GM12878 (cell line): ENCODE measurements at regions not wholly inside any gene's neighbourhood (a gene's known extent, or its start where the extent isn't known, plus 50 kb on each side); places are given as distances from the start of the nearest gene placed in this dataset.

Experiments
- ATAC-seq: fragments of 200-7000 bp; cut with Tn5 transposase; 3 replicates; pipeline ENCODE4 v1.9.1; 2020; ENCODE audit warnings: mild to moderate bottlenecking, moderate library complexity
- BruUV-seq: library from RNA; stranded (reverse); fragments of 400-500 nt; replicated peaks from 2 replicates; lab custom pipeline; 2021; lab: Mats Ljungman, UMichigan
- CTCF ChIA-PET: fragments of 300-600 bp; sonication (Branson Sonifier 250); formaldehyde crosslinking; extraction: SDS; loops from one replicate; lab custom pipeline; 2021; ENCODE audit warnings: inconsistent platforms; lab: Yijun Ruan, JAX
- POLR2A ChIA-PET: fragments of 350-600 bp; formaldehyde crosslinking; extraction: SDS; loops from one replicate; lab custom pipeline; 2021; ENCODE audit warnings: inconsistent platforms; lab: Charles Lee
- RAD21 ChIA-PET: fragments of 300-600 bp; sonication (Branson Sonifier 250); formaldehyde crosslinking; loops from one replicate; lab custom pipeline; 2023; ENCODE audit warnings: antibody characterized with exemption; ENCODE audit not compliant: unreplicated experiment; lab: Charles Lee
- SMC1A ChIA-PET: fragments of 300-600 bp; sonication (Branson Sonifier 250); formaldehyde crosslinking; loops from one replicate; lab custom pipeline; 2023; ENCODE audit not compliant: unreplicated experiment, uncharacterized antibody; lab: Charles Lee
- DNase-seq: peaks from one replicate; pipeline ENCODE4 v3.0.0-alpha.2; 2011; ENCODE audit warnings: low read depth, low spot score
- FAIRE-seq: peaks from 3 replicates; lab custom pipeline; 2011; peaks lifted over from hg19 to GRCh38; lab: Jason Lieb, UNC
- H2AFZ ChIP-seq: 2 replicates; pipeline ENCODE4 v1.6.0; 2011; ENCODE audit warnings: low read depth, low read length, control low read depth; ENCODE audit not compliant: control insufficient read depth
- H3K27ac ChIP-seq: 2 replicates; pipeline ENCODE4 v1.5.1; 2011; ENCODE audit warnings: control low read depth; ENCODE audit not compliant: control insufficient read depth, insufficient read depth
- H3K27me3 ChIP-seq, 2 experiments: replicated peaks in 1 of 2; 2 replicates each; pipeline versions ENCODE4 v1.6.0 to v1.6.1; 2011; ENCODE audit warnings: low read length in 1 of 2; ENCODE audit not compliant: control insufficient read depth in 2 of 2, insufficient read depth in 2 of 2
- H3K36me3 ChIP-seq, 2 experiments: 2 replicates each; pipeline ENCODE4 v1.5.1; 2011; ENCODE audit warnings: low read length in 1 of 2; ENCODE audit not compliant: control insufficient read depth in 2 of 2, insufficient read depth in 2 of 2
- H3K4me1 ChIP-seq: 2 replicates; pipeline ENCODE4 v1.6.1; 2011; ENCODE audit warnings: mild to moderate bottlenecking, low read length, moderate library complexity, mixed read lengths; ENCODE audit not compliant: control insufficient read depth, insufficient read depth
- H3K4me2 ChIP-seq: 2 replicates; pipeline ENCODE4 v1.6.0; 2011; ENCODE audit warnings: control low read depth; ENCODE audit not compliant: control insufficient read depth, insufficient read depth
- H3K4me3 ChIP-seq: fragments of 200-600 bp; sonication (generic); 2 replicates; pipeline ENCODE4 v1.5.1; 2016
- H3K79me2 ChIP-seq: 2 replicates; pipeline ENCODE4 v1.6.0; 2011; ENCODE audit warnings: low read length; ENCODE audit not compliant: control insufficient read depth, insufficient read depth
- H3K9ac ChIP-seq: 2 replicates; pipeline ENCODE4 v1.8.0; 2011; ENCODE audit warnings: low read length, control low read depth, mixed read lengths; ENCODE audit not compliant: control insufficient read depth, insufficient read depth
- H3K9me3 ChIP-seq: replicated peaks from 3 replicates; pipeline ENCODE4 v1.5.1; 2011; ENCODE audit warnings: mild to moderate bottlenecking, low read length; ENCODE audit not compliant: control insufficient read depth, insufficient read depth
- H4K20me1 ChIP-seq: 2 replicates; pipeline ENCODE4 v1.6.0; 2011; ENCODE audit not compliant: control insufficient read depth, insufficient read depth
- BCLAF1 ChIP-seq: fragments of 450-650 bp; IDR thresholded peaks from 2 replicates; pipeline ENCODE4 v1.6.1; 2017; ENCODE audit warnings: antibody characterized with exemption, mild to moderate bottlenecking, moderate library complexity
- CBX5 ChIP-seq: sonication (generic); IDR thresholded peaks from 2 replicates; pipeline ENCODE4 v1.6.1; 2016; ENCODE audit warnings: low read depth, moderate library complexity, mild to moderate bottlenecking, inconsistent platforms
- CREM ChIP-seq: IDR thresholded peaks from 2 replicates; pipeline ENCODE4 v1.6.1; 2014; ENCODE audit warnings: antibody characterized with exemption, low read depth
- CUX1 ChIP-seq: IDR thresholded peaks from 2 replicates; pipeline ENCODE4 v1.6.1; 2012; ENCODE audit warnings: improper control_type of control experiment, low read depth, low read length; ENCODE audit not compliant: insufficient replicate concordance
- KDM1A ChIP-seq: fragments of 200-600 bp; sonication (generic); IDR thresholded peaks from 2 replicates; pipeline ENCODE4 v1.6.1; 2016; ENCODE audit warnings: borderline replicate concordance
- MEF2B ChIP-seq: fragments of 450-650 bp; IDR thresholded peaks from 2 replicates; pipeline ENCODE4 v1.6.1; 2018; ENCODE audit warnings: mild to moderate bottlenecking, moderate library complexity; ENCODE audit not compliant: partially characterized antibody, poor library complexity, severe bottlenecking
- PAX5 ChIP-seq: IDR thresholded peaks from 2 replicates; pipeline ENCODE4 v1.6.1; 2011; ENCODE audit warnings: low read depth, low read length, borderline replicate concordance
- PML ChIP-seq: IDR thresholded peaks from 2 replicates; pipeline ENCODE4 v1.6.1; 2012; ENCODE audit warnings: low read length, inconsistent platforms
- ZBTB33 ChIP-seq: fragments of 450-650 bp; IDR thresholded peaks from 2 replicates; pipeline ENCODE4 v1.6.1; 2017; ENCODE audit warnings: mild to moderate bottlenecking
- WGBS: methylation state at CpG from one replicate; pipeline ENCODE4 v1.1.6; 2016; ENCODE audit warnings: low lambda C conversion rate; ENCODE audit not compliant: insufficient replicate concordance, insufficient coverage; ENCODE audit errors: missing lambda C conversion rate; 5-methylcytosine and 5-hydroxymethylcytosine counted together
- in situ Hi-C: fragments of 300-500 bp; cut with MboI; formaldehyde crosslinking; loops from 9 replicates; pipeline ENCODE4 v1.14.3; 2018; ENCODE audit warnings: mixed read lengths
- intact Hi-C: fragments of 100-400 bp; cut with micrococcal nuclease; formaldehyde crosslinking; loops from one replicate; pipeline ENCODE4 v1.14.2; 2022; ENCODE audit not compliant: unreplicated experiment

- no peak for TF ChIP-seq CUX1
- TF ChIP-seq BCLAF1: no peak
- no peak for TF ChIP-seq CBX5
Observed at GRCh38 chr11:25927411-25927953, 404.4 kb upstream of the ANO3 start (continued).

- Histone ChIP-seq H2AFZ (no peak overlapping the region), H3K4me2 (no peak overlapping the region), H3K4me1 (no peaks in the 10 kb centered on the region), H3K27ac (no peak overlapping the region), H3K36me3 (no peaks in the 10 kb centered on the region), H3K9ac (no peak overlapping the region), H3K4me3 (no peak overlapping the region), H4K20me1 (no peaks in the 10 kb centered on the region), H3K79me2 (no peaks in the 10 kb centered on the region), H3K9me3 (no peaks in the 10 kb centered on the region), H3K27me3 (no peaks in the 10 kb centered on the region)
- RAD21 ChIA-PET: no interaction called here
- no TSS peak for BruUV-seq
- in situ Hi-C loops: no loop called here
- CTCF ChIA-PET: no interaction called here
- WGBS: 0% methylated on average over 2 of the region's 2 CpGs
- SMC1A ChIA-PET: no interaction called here
- DNase-seq: no peak
- POLR2A ChIA-PET: no interaction called here
- no peak for ATAC-seq
- no peak for FAIRE-seq
- intact Hi-C loops: no loop called here
- TF ChIP-seq ZBTB33 (no peak), CREM (no peak), PML (no peak), PAX5 (no peak), KDM1A (no peak), MEF2B (no peak)
Observed at GRCh38 chr11:25928076-25928475, 403.9 kb upstream of the ANO3 start.
